Posterior cingulate gyrus (tissue), 11 donors: ENCODE measurements at regions not wholly inside any gene's neighbourhood (a gene's known extent, or its start where the extent isn't known, plus 50 kb on each side); places are given as distances from the start of the nearest gene placed in this dataset.
A peak's percentile ranks its signal among the peaks of the same experiment; 100 is the strongest.

Experiments
- DNase-seq, 10 donors: peaks; one replicate each; pipeline versions ENCODE4 v3.0.0 to v3.0.0-alpha.2; 2020 to 2021; ENCODE audit warnings: mixed read lengths in 3 of 10
- intact Hi-C: fragments of 100-400 bp; cut with DNase I; formaldehyde crosslinking; loops from one replicate; pipeline ENCODE4 v1.15.1; 2023

DNA sequence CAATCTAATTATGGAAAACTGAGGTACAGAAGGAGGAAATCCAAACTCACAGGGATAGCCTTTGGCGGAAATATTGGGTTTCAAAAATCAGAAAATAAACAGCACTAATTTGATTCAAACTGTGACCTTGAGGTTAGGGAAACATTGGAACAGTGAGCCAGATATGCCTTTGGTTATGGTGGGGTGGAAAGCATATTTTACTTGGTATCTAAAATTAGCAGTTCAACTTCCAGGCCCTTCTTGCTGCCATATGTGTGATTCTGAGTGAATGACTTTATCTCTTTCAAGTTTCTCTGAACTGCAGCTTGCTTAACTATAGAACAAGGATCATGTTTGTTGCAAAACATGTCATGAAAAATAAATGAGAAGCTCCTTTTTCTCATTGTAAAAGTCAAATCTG lies 240.9 kb upstream of the VEGFC start:
- intact Hi-C loops: no loop called here
- DNase-seq: no peak

DNA sequence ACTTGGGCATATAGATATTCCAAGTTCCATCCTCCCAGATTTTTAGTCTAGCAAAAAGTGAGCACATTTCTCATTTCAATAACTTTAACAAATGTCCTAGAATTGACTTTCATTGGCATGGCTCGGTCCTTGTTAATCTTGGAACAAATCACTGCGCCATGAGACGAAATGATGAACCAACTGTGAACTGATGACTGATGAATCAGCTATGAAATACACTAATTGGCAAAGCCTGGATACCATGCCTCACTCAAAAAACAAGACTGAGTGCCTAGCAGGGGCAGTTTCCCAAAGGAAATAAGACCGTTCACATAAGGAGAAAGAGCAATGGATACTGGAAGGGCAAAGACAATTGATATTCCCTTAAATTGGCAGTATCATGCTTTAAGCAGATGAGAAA lies 248.6 kb upstream of the VEGFC start:
- DNase-seq: no peak
- intact Hi-C loops: no loop called here

DNA sequence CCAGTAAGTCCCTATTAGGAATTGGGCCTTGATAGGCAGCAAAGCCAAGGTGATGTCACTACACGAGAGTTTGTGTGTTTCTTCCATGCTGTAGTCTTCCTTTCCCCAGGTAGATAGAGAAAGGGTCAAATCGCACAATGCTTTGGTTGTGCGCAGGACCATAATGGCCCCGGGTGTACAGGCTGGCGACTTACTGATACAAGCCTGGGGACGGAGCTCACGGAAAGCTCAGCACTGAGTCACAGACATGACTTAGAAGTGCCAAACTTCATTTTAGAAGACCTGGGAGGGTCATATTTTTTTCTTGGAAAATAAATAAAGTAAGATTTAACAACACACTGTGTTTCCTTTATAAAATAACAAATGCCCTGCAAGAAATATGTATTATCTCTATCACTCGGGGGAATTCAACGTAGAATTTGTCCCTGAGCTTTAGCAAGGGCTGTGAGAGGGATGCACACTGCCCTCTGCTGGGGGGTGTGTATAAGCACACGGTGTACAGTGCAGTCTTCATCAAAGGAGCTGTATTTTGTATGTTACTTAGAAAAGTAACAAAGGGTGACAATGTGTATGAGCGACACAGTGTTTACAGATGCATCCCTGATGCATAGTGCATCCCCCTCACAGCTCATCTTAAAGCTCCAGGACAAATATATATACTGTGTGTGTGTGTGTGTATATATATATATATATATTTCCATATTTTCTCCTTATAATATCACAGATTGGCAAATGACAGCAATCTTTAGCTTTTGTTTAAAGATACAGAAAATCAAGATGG lies 254.5 kb upstream of the VEGFC start:
- peak in 9 of 10 donors; percentile 31 to 94 (median 69) for DNase-seq
- intact Hi-C loops: loop anchor here (2.0 to 5.0 kb wide), 2 partner anchors 255 to 668 kb away; partner anchors contain the start of gene VEGFC

DNA sequence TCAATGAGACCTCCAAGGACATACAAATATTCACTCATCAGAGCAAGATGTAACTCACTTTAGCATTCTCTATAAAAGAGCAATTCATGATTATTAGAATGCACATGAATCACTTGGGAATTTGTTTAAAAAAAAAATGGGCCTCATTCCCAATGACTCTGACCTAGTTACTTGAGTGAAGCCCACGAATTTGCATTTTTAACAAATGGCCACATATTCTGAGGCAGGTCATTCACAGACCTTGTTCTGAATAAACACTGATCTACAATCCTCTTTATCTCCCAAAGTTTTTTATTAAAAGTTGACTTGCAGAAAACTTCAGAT lies 255.1 kb upstream of the VEGFC start:
- no peak for DNase-seq
- intact Hi-C loops: loop anchor here (2.0 to 5.0 kb wide), 2 partner anchors 256 to 669 kb away; partner anchors contain the start of gene VEGFC

DNA sequence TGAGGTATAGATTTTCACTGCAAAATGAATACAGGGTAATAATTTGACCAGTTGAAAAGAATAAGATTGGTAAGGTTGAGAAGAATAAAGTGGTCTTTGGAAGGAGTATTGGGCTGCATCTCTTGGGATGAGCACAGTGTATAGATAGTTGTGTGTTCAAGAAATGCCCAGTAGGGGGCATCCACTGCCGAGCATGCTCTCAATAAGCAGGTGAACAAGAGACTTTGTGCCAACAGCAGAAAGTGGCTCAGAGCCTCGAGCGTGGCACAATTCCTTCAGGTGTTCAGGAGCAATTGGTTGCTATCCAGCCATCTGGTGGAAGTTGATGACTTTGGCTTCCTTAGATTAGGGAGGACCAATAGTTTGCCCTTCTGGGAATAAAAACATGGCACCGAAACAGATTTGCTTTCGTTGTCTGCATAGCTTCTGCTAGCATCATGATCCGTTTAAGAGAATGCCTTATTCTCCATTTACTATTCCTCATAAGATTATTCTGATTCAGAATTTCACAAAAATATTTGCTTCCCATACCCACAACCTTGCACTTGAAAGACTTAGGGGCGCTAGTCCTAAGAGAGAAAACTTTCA lies 258.1 kb upstream of the NEIL3 start:
- DNase-seq: no peak
- intact Hi-C loops: no loop called here

DNA sequence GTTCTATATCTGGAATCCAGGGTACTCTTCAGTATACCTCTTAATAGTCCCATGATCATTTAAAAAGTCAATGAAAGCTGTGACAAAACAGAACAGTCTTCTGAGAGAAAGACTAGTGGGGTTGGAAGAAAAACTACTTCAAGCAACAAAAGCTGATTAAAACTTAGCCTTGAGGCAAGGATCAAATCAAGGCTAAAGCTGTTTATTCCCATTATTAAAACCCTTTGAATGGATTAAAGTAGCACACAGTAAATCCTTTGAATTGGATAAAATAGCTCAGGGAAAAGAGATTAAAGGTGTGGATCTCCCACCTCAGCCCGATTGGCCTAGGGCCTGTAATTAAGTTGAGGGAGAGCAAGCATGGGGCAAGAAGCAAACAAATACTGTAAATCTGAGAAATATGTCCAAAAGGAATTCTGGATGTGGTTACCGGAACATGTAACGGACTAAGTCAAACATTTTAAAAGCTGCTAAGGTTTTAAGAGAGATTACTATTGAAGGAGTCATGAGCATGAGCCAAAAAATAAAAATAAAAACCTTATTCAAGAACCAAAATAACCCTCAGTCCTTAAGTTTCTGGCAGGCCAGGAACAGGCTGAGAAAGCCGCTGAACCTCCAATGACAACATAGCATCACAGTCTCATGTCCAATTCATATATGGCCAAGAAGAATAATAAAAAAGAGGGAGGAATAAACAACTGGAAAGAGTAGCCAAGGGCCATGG lies 257.3 kb upstream of the NEIL3 start:
- intact Hi-C loops: no loop called here

DNA sequence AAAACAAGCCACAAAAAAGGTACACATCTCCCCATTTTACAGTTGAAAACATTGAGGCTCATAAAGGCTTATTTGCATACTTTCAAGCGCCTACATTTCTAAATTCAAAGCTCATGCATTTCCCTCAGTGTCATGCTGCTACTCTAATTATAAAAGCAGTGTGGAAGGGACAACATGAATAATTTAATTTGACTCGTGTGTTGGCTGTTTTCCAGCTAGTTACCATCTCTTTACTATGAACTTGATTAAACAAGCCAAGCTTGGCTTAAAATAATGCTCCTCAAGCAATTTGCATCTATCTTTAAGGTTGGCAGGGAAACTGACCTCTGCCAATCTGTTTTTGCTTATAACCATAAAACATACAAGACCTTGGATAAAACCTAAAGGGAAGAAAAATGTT lies 252.5 kb upstream of the NEIL3 start:
- intact Hi-C loops: no loop called here
- no peak for DNase-seq

More for the DNA sequence above, 257.3 kb upstream of the NEIL3 start:
- no peak for DNase-seq

DNA sequence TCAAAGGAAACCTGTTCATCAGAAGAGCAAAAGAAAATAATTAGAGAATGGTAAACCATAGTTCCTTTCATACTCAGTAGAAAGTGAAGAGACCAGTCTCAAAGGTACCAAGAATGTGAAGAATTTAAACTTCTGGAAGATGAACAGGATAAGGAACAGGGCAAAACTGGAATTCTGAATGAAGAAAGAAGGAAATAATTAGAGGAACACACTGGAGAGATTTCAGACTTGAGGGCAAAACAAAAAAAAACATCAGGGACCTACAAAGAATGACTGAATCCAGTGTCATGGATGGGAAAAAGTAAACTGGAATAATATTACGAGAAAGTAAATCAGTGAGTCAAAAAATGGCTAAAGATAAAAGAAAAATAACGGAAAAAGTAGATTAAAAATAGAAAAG lies 245.6 kb upstream of the NEIL3 start:
- intact Hi-C loops: no loop called here
- DNase-seq: no peak

DNA sequence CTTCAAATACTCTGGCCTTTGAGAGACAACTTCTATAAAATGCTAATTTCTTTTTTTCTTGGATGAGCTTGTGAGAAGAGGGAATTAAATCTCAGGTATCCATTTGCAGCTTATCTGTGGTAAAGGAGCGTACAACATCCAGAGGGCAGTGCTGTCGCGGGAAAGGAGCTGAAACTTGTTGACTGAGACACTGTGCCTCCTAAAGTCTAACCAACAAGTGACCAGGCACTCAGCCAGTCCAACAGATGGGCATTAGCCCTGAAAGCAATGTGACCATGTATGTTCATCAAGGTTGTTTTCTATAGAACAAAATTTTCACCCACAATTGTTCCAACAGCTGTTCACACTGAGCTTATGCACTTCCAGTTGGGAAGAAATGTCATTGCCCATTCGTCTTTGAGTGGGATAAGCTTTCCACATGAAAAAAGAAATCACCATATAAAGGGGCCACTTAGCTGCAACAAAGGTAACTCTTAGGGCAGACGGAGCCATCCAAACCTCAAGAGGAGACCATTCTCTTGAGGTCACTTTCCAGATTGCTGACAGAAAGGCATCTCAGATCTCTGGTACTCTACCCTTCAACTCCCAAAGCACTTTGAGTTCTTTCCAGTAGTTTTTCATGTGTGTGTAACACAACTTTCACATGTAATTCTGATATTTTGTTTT lies 244.8 kb upstream of the NEIL3 start:
- DNase-seq: no peak
- intact Hi-C loops: no loop called here

DNA sequence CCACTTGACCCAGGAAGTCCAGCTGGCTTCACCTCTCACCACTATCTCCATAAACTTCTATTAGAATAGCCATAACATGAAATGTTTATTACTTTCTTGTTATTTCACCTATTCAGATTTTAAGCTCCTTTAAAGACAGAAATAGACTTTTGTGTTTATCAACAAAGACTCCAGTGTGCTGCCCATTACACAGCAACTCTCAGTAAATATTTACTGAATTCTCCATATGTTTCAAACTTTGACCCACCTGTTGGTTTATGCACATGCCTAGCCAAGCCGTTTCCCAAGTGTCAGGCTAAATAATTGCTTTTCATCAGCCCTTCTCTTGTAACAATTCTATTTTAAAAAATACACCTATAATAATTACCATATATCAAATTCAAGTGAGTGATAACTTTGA lies 242.9 kb upstream of the NEIL3 start:
- intact Hi-C loops: no loop called here
- no peak for DNase-seq

DNA sequence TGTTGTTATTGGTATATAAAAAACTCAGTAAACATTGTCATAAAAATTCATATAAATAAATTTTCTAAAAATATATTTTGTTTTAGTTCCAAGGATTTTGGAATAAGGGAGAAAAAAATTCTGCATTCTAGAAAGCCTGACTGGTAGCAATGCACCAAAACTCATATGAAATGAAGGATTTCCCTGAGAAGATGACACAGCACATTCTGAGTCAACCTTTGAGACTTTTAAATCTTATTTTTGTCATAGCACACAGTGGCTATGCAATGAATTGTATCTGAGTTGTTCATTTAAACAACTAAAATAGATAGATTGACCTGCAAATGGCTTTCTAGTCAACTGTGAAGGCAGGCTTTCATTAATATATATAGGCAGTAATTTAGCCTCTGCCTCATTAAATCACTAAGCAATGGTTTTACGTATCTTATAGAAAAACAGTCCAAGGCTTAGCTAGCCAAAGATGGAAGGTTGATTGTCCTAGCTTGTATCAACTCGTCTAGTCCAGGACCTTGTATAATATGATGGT lies 239.1 kb upstream of the NEIL3 start:
- intact Hi-C loops: no loop called here
- DNase-seq: no peak

DNA sequence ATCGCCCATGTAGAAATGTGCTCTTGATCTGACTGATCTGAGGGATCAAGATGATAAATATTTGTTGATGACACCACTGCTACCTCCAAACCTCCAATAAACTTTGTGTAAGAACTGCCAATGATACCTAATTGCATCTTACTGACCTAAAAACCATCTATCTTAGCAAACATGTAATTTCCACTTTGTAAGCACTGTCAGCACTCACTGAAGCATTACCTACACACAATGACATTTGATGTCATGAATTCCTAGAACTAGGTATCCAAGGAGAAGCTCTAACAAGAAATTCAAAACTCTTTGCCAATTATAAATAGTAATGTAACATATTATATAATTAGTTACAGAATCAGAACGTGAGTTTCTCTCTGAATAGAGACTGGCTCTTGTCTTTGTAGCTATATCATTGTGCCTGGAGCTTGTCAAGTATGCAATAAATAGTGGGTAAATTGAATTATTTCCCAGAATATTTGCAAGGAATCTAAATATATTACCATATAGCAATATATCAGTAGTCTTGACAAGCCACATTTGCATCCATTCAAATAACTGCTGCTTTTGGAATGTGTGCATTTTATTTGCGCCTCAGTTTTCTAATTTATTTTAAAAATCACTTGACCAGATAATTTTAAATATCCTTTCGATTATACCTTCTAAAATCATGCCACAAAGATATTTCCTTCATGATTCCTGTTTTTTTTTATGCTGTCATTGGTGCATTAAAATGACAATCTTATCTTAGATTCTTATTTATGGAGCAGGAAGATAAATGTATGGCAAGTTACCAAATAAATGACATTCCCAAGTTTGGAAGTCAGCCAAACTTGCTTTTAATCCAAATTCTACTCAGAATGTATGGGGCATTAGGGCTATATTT lies 232.3 kb upstream of the NEIL3 start:
- DNase-seq: no peak
- intact Hi-C loops: no loop called here

DNA sequence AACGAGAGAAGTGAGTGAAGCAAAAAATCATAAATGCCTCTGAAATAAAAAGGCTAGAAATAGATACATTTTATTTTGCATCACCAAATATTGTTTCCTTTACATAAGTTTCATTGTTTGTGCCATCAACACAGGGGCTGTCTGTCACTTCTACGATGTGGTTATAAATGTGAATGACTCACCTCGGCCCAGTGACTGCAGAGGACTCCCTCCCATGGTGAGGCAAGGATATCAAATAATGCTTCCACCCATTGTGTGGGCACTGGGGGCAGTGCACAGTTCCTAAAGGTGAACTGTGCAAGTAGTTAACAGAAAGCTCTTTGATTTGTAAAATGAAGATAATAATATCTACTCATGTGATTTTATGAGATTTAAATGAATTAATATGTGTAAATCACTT lies 230.3 kb upstream of the NEIL3 start:
- intact Hi-C loops: no loop called here
- no peak for DNase-seq

DNA sequence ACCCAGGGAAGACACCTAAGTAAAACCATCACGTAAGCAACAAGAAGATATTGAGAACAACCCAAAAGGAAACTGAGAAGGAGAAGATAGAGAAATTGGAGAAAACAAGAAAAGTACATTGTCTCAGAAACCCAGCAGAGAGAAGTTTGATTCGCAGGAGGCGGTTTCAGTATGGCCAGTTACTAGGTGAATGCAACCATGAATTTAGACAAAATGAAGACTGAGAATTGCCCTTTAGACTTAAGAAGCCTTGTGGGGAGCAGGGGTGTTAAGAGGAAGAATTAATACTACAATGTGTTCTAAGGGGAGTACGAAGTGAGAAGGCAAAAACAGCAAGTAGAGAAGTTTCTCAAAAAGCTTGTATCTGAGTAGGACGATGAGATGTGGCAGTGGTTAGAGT lies 229.3 kb upstream of the NEIL3 start:
- DNase-seq: no peak
- intact Hi-C loops: no loop called here

DNA sequence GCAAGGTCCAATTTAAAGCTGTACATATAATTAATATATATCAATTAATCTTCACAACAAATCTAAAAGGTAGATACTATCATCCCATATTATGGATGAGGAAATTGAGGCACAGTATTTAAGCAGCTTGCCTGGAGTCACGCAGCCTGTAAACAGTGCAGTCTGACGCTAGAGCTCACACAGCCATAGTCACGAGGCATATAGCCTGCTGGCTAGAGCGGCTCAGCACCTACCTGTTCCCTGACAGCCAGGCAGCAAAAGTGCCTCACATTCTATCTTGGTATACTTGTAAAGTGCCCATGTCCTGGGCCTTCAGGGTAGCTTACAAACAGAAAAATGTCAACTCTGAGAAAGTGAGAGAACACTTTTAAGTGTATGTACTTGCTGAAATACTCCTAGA lies 222.6 kb upstream of the NEIL3 start:
- no peak for DNase-seq

DNA sequence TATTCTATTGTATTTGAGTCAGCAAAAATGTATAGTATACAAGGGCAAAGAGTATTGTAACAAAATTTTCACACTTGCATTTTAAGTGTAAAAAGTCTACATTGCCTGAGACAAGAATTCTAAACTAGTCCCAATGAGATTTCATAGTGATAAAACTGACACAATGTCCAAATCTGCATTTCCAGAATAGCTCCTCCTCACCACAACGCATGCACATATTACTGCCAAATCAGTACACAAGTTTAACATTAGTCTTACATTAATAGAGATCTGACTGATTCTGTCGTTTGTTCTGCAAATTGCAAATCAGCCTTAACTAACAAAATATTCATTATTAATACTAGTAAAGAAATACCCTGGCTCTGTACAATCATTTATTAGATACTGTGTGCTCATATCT lies 222.2 kb upstream of the NEIL3 start:
- DNase-seq: no peak
- intact Hi-C loops: no loop called here

More for the DNA sequence above, 222.6 kb upstream of the NEIL3 start:
- intact Hi-C loops: no loop called here

DNA sequence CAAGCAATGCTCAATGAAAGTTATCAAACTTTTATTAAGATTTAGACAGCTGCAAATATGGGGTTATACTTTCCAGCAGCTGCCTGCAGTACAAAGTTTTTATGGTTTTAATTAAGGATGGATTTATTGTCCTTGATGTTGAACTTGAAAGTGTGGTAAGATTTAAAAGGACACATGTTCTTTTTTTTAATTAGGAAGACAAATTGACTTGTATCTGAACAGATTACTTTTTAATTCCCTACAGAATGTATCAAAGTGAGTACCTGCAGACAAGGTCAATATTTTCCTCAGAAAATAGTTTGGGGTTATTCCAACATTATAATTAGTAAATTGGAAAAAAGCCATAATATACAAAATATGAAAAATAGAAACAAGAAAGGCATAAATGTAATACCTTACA lies 218.2 kb upstream of the NEIL3 start:
- intact Hi-C loops: no loop called here

DNA sequence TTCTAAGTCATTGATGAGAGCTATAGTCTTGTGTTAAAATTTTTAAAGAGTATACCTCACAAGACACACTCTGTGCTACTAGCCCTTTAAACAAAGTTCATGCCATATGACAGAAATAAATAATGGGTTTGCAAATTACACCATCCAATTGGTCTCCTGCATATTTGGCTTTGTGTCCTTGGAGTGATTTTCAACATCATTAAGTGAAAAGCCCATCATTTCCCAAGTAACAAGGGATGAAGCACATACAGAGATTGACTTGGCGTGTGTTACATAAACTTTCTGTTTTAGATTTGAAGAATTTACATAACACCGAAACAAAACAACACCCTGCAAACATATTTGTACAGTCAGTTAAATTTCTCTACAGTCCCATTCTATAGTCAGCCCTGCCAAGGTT lies 216.9 kb upstream of the NEIL3 start:
- intact Hi-C loops: no loop called here

More for the DNA sequence above, 218.2 kb upstream of the NEIL3 start:
- DNase-seq: no peak

DNA sequence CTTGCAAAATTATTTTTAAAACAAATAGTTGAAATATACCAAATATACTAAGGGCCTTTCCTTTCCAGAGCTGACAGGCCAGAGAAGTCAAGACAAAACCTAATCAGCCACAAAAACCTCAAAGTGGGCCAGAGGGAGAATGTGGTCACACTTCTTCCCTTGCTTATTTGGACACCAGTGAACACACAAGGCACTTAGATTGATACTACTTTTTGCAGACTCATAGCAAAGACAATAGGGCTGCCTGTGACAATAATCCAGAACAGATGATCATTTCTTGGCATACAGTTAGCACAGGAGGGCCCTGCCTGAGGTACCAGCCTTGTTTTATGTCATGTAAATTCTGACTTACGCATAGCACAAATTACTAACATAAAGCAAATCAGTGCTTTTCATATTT lies 215.7 kb upstream of the NEIL3 start:
- DNase-seq: no peak
- intact Hi-C loops: no loop called here

More for the DNA sequence above, 216.9 kb upstream of the NEIL3 start:
- no peak for DNase-seq

DNA sequence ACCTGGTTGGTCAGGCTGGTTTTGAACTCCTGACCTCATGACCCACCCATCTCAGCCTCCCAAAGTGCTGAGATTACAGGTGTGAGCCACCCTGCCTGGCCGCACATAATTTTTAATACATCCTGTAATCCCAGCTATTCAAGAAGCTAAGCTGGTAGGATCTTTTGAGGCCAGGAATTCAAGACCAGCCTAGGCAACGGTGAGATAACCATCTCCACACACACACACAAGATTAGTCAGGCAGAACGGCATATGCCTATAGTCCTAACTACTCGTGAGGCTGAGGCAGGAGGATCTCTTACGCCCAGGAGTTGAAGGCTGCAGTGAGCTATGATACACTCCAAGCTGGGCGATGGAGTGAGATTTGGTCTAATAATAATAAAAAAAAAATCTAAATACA lies 212.4 kb upstream of the NEIL3 start:
- DNase-seq: no peak
- intact Hi-C loops: no loop called here
